ENCODE measurements at regions not wholly inside any gene's neighbourhood (a gene's known extent, or its start where the extent isn't known, plus 50 kb on each side); places are given as distances from the start of the nearest gene placed in this dataset.

DNA sequence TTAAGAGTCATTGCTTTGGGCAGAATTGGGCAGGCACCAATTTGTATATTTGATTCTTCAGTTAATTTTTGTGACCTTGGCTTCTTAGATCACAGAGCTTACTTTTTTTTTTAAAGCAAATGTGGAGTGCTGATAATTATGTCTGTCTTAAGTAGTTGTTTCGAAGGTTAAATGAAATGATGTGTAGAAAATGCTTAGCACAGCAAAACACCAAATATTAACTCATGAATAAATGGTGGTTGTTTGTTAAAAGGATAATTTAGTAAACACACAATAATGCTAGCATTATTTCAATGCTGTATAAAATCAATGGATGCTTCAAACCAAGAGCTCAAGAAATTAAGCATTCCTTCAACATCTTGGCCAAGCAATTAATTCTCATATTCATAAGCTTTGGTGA, 143.4 kb downstream of the LPIN1 start:
- TF ChIP-seq, protein P1, sequence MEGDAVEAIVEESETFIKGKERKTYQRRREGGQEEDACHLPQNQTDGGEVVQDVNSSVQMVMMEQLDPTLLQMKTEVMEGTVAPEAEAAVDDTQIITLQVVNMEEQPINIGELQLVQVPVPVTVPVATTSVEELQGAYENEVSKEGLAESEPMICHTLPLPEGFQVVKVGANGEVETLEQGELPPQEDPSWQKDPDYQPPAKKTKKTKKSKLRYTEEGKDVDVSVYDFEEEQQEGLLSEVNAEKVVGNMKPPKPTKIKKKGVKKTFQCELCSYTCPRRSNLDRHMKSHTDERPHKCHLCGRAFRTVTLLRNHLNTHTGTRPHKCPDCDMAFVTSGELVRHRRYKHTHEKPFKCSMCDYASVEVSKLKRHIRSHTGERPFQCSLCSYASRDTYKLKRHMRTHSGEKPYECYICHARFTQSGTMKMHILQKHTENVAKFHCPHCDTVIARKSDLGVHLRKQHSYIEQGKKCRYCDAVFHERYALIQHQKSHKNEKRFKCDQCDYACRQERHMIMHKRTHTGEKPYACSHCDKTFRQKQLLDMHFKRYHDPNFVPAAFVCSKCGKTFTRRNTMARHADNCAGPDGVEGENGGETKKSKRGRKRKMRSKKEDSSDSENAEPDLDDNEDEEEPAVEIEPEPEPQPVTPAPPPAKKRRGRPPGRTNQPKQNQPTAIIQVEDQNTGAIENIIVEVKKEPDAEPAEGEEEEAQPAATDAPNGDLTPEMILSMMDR (IDR thresholded peaks at IDR 0.05): no peak
- TF ChIP-seq POLR2A (IDR thresholded peaks at IDR 0.05): no peak
